ENCODE measurements at regions not wholly inside any gene's neighbourhood (a gene's known extent, or its start where the extent isn't known, plus 50 kb on each side); places are given as distances from the start of the nearest gene placed in this dataset.

GRCh38 chr2:133643863-133644262 is 75.6 kb upstream of the NCKAP5 start:
- no peak overlapping the region for H2AFZ ChIP-seq (ENCODE audit: low read depth, low read length, poor library complexity, severe bottlenecking)
- no peaks in the 10 kb centered on the region for H3K79me2 ChIP-seq (ENCODE audit: insufficient read depth, low read length)
- H3K4me1 ChIP-seq (ENCODE audit: control insufficient read depth in 1 of 2, insufficient read depth in 2 of 2, low read length in 2 of 2) = peaks cover 4 to 13% of the 10 kb centered on the region in 2 experiments; a peak in 3 of 4 replicates
- H4K20me1 ChIP-seq (ENCODE audit: insufficient read depth) = no peaks in the 10 kb centered on the region
- RAD21 ChIA-PET (ENCODE audit: low non-redundant PET in 1 of 2, low total read pairs in 2 of 2, uncharacterized antibody in 2 of 2, unreplicated experiment in 2 of 2) = no interaction called here
- no TSS peak for BruUV-seq (replicated peaks)
- intact Hi-C loops (cut with micrococcal nuclease) = no loop called here
- DNase-seq (ENCODE audit: low read depth, low spot score) (no peak), ATAC-seq (no peak)
- no peak overlapping the region for H3K4me3 ChIP-seq (replicated peaks in 1 of 2; ENCODE audit: low read depth in 1 of 2, low read length in 2 of 2)
- no peaks in the 10 kb centered on the region for H3K9me3 ChIP-seq (ENCODE audit: control insufficient read depth in 1 of 2, insufficient read depth in 1 of 2, low read depth in 1 of 2, low read length in 2 of 2)
- POLR2A ChIA-PET = no interaction called here
- no peak overlapping the region for H3K4me2 ChIP-seq (ENCODE audit: low read length)
- no peak overlapping the region for H3K27ac ChIP-seq (ENCODE audit: low read depth, low read length)
- CTCF ChIA-PET = no interaction called here
- H3K9me2 ChIP-seq (ENCODE audit: insufficient read depth) = no peaks in the 10 kb centered on the region
- TF ChIP-seq EZH2phosphoT487 (IDR thresholded peaks at IDR 0.05; ENCODE audit: borderline replicate concordance) (no peak), ZNF274 (IDR thresholded peaks at IDR 0.05; ENCODE audit: low read depth, low read length) (no peak), TCF7L2 (IDR thresholded peaks at IDR 0.05; ENCODE audit: borderline replicate concordance, extremely low read depth, insufficient read depth, insufficient read length) (no peak), REST (IDR thresholded peaks at IDR 0.05; ENCODE audit: low read depth) (no peak), CBX3 (IDR thresholded peaks at IDR 0.05; ENCODE audit: low read depth) (no peak), ZFX (IDR thresholded peaks at IDR 0.05) (no peak), EGR1 (IDR thresholded peaks at IDR 0.05; ENCODE audit: low read depth) (no peak), MAX (IDR thresholded peaks at IDR 0.05) (no peak), ATF3 (IDR thresholded peaks at IDR 0.05) (no peak), FOSL1 (IDR thresholded peaks at IDR 0.05; ENCODE audit: low read depth) (no peak), POLR2A (IDR thresholded peaks at IDR 0.05; ENCODE audit: borderline replicate concordance, extremely low read depth, insufficient read depth, insufficient read length) (no peak), SRF (IDR thresholded peaks at IDR 0.05; ENCODE audit: low read depth) (no peak), ZBTB33 (IDR thresholded peaks at IDR 0.05; ENCODE audit: extremely low read depth, insufficient replicate concordance, low read length) (no peak), RAD21 (IDR thresholded peaks at IDR 0.05; ENCODE audit: low read depth) (no peak), SIN3A (IDR thresholded peaks at IDR 0.05; ENCODE audit: low read depth) (no peak), JUND (IDR thresholded peaks at IDR 0.05) (no peak), SP1 (IDR thresholded peaks at IDR 0.05; ENCODE audit: low read depth) (no peak), POLR2AphosphoS5 (IDR thresholded peaks at IDR 0.05; ENCODE audit: low read depth, low read length) (no peak), EZH2 (IDR thresholded peaks at IDR 0.05) (no peak)
- TF ChIP-seq, protein P1, sequence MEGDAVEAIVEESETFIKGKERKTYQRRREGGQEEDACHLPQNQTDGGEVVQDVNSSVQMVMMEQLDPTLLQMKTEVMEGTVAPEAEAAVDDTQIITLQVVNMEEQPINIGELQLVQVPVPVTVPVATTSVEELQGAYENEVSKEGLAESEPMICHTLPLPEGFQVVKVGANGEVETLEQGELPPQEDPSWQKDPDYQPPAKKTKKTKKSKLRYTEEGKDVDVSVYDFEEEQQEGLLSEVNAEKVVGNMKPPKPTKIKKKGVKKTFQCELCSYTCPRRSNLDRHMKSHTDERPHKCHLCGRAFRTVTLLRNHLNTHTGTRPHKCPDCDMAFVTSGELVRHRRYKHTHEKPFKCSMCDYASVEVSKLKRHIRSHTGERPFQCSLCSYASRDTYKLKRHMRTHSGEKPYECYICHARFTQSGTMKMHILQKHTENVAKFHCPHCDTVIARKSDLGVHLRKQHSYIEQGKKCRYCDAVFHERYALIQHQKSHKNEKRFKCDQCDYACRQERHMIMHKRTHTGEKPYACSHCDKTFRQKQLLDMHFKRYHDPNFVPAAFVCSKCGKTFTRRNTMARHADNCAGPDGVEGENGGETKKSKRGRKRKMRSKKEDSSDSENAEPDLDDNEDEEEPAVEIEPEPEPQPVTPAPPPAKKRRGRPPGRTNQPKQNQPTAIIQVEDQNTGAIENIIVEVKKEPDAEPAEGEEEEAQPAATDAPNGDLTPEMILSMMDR (IDR thresholded peaks at IDR 0.05 in 2 of 3, conservative IDR thresholded peaks at IDR 0.05 in 1 of 3; ENCODE audit: borderline replicate concordance in 1 of 3, insufficient read depth in 1 of 3, low read depth in 2 of 3, low read length in 2 of 3) = no peak
- no peaks in the 10 kb centered on the region for H3K36me3 ChIP-seq (ENCODE audit: control insufficient read depth in 1 of 2, insufficient read depth in 2 of 2, low read length in 2 of 2)
- no peak overlapping the region for H3K9ac ChIP-seq (ENCODE audit: low read length)
- no peaks in the 10 kb centered on the region for H3K27me3 ChIP-seq (ENCODE audit: insufficient read depth, low read length)
